NCI-H1694 treated with DMSO at 0.1 percent for 48 hours (cell line): ENCODE measurements at regions not wholly inside any gene's neighbourhood (a gene's known extent, or its start where the extent isn't known, plus 50 kb on each side); places are given as distances from the start of the nearest gene placed in this dataset.
"Not testable (repeated sequence)": the region's sequence is repeated elsewhere in the genome, so short reads cannot be mapped to it uniquely, and the experiment has no call there.

Source experiments
- DNase-seq: peaks from one replicate; lab custom pipeline; 2025; lab: John Stamatoyannopoulos, UW

DNA sequence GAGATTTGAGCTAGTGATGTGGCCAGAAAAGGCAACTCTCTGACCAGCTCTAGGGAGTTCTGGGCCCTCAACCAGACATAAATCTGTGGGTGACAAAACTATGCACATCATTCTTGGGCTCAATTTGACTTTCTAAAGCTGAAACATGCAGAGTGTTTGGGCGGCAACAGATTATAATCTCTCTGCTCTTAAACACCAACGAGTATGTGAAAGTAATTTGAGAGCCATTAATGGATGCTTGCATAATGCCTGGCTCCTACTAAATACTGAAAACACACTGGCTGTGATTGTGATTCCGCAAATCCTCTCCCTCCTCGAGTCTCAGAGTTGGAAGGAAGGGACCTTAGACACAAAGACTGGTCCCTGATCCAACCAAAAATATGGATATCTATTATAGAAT is 186.7 kb downstream of the UACA start:
- no peak for DNase-seq

DNA sequence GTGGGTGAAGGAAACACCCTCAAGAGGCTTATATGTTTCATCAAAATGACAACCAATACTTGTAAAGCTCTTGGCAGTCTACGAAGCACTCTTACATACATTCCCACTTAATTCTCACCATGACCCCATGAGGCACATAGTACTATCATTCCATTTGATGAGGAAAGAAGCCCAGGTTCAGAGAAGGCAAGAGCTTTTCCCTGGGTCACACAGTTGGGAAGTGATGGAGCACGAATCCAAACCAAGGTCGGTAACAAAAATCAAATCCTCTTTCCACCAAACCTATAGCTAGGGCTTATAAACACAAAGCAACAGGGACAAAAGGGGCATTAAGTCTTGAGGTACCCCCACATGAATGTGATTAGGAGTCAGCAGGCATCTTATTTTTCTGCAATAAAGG is 187.1 kb downstream of the UACA start:
- DNase-seq: no peak

GRCh38 chr15:70575231-70576226 is 187.8 kb downstream of the UACA start:
- no peak for DNase-seq

- not testable (repeated sequence) for DNase-seq
These were observed 189.0 kb downstream of the UACA start for GRCh38 chr15:70574325-70574724.

GRCh38 chr15:70573121-70573850 is 190.1 kb downstream of the UACA start:
- no peak for DNase-seq

DNA sequence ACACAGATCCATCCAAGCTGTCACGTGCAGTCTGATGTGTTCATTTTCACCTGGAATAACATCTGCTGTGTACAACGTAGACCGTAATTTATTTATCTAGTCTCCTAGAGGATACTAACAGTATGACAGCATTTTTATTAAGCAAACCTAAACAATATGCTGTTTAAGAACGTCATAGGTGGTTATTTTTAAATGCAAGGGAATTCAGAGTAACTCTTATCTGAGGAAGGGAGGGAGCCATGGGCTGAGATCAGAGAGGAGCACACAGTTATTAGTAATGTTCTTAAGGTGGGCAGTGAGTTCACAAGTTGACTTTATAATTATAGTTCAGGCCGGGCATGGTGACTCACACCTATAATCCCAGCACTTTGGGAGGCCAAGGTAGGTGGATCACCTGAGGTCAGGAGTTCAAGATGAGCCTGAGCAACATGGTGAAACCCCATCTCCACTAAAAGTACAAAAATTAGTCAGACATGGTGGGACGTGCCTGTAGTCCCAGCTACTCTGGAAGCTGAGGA is 193.6 kb downstream of the UACA start:
- DNase-seq: peak; percentile 43

GRCh38 chr15:70569091-70569713 is 194.2 kb downstream of the UACA start:
- no peak for DNase-seq

- no peak for DNase-seq
These were observed 196.4 kb downstream of the UACA start for GRCh38 chr15:70566989-70567388.

DNA sequence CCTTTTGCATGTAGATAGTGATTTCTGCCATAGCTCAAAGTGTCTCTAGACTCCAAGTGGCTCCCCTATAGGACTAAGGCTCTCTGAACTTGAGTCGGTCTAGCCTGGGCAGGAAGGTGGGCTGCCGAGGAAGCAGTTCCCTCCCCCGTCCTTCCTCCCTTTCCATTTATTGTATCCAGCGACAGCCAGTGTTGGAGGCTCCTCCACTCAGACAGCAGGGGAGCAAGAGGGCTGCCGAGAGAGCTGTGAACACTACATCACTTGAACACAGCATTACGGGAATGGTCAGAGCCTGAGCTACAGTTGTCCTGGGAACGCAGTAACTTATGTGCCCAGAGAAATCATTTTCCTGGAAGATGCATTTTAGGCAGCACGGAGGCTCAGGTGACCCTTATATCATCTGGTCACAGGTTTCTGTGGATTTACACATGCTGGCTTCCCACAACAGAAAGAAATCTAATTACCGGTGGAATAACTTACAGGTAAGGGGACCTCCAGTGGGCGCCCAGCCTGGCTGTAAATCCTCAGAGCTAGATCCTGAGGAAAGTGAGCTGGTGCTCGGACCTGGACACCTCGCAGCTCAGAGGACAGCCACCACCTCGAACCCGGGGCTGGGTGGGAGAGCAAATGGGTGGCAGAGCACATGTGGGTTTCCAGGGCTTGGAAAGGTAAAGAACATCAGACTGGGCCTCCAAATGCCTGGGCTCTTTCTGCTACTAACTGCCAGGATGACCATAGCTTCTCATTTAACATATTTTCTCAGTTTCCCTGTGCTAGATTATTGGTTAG is 197.1 kb downstream of the UACA start:
- no peak for DNase-seq

DNA sequence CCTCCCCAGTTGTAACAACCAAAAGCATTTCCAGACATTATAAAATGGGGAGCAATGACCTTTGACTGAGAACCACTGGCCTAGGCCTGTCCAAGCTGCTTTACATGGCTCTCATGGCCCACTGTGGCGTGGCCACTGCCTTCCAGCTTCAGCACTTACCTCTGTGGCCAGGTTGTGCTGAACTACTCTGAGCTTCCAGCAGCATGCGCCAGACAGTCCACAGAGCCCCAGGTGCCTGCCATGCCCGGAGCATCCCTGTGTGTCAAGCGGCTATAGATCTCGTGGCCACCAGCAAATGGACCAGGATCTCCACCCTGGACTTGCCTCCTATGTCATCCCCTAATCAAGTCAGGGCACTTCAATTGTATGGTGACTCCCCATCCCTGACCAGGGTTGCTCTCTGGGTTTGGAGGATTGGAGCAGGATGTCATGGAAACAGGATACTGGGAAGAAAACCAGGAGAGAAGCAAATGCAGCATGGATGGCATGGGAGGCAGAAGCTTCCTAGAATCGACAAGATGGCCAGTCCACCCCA is 199.7 kb downstream of the UACA start:
- DNase-seq: no peak

DNA sequence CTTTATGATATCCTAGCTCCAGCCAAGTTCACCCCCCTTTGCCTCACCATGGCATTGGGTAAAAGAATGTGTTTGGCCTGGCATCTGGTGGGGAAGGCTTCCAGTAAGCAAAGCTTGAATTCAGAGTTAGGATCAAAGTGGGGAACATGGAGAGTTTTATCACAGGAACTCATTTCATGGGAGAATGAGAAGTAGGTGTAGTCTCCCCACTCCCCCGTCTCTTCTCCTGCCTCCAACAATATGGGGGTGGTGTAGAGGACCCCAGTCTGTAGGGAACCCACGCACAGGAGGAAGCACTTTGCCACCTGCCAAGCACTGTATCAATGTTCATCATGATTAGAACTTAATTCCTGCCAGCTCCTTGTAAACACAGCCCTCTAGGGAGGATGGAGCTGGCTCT is 200.5 kb downstream of the UACA start:
- DNase-seq: no peak

GRCh38 chr15:70561885-70562284 is 201.5 kb downstream of the UACA start:
- DNase-seq: no peak

GRCh38 chr15:70560617-70561328 is 202.6 kb downstream of the UACA start:
- no peak for DNase-seq

GRCh38 chr15:70559265-70560239 is 203.8 kb downstream of the UACA start:
- no peak for DNase-seq

GRCh38 chr15:70558406-70559264 is 204.7 kb downstream of the UACA start:
- no peak for DNase-seq

DNA sequence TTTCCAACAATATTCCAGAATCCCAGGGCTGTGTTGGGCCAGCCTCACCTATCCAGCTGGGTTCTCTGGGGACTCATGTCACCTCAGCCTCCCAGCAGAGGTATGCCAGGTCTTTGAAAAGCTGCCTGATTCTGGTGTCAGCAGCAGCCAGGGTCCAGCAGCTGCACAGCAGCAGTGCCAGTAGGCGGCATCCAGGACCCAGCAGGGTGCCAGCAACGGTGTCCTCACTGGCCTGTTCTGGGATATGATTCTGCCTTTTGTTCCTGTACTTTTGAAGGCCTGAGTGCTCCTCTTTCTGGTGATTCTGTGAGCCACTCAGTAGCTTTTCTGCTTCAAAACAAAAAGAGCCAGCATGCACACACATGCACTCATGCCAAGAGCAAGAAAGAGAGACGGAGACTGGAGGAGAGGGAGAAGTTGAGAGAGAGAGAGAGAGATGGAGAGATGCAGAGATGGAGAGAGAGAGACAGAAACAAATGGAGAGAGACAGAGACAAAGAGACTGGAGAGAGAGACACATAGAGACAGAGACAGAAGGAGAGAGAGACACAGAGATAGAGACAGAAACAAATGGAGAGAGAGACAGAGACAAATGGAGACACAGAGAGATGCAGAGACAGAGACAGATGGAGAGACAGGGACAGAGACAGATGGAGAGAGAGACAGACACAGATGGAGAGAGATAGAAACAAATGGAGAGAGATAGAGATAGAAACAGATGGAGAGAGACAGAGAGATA is 205.7 kb downstream of the UACA start:
- DNase-seq: peak; percentile 49

DNA sequence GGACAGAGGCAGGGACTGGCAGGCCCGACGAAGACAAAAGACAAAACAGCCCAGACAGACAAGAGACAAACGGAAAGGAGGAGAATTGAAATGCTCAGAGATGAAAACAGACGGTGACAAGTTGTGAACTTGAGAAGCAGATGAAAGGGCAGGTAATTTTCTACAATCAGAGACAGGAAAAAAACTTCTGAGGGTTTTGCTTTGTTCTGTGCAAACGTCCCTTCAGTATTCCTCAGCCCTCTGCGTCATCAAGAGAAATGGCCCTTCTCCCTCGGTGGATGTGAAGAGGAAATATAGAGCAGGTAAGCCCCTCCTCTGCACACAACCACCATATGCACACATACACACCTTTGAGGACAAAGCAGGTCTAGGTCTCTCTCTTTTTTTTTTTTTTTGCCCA is 206.6 kb downstream of the UACA start:
- DNase-seq: no peak
